SK-N-SH treated with all-trans-retinoic acid at 6 μM for 48 hours (cell line): ENCODE measurements at regions not wholly inside any gene's neighbourhood (a gene's known extent, or its start where the extent isn't known, plus 50 kb on each side); places are given as distances from the start of the nearest gene placed in this dataset.

Experiments used
- ARNTL ChIP-seq: fragments of 450-650 bp; formaldehyde crosslinking; IDR thresholded peaks from 2 replicates; pipeline ENCODE4 v1.5.0; 2020; ENCODE audit warnings: low read depth, mild to moderate bottlenecking, moderate library complexity, borderline replicate concordance
- GLIS3 ChIP-seq: fragments of 250-450 bp; sonication (Bioruptor Pico); IDR thresholded peaks from 2 replicates; pipeline ENCODE4 v1.5.0; 2020; ENCODE audit warnings: mild to moderate bottlenecking, moderate library complexity
- ISL1 ChIP-seq: fragments of 250-450 bp; sonication (Bioruptor Pico); IDR thresholded peaks from 2 replicates; pipeline ENCODE4 v2.1.2; 2022; ENCODE audit warnings: mild to moderate bottlenecking, moderate library complexity
- ZFP30 ChIP-seq: fragments of 450-650 bp; formaldehyde crosslinking; IDR thresholded peaks from 2 replicates; pipeline ENCODE4 v1.5.0; 2022; ENCODE audit warnings: mild to moderate bottlenecking, moderate library complexity
- TF ChIP-seq, protein P1 (sequence below): fragments of 250-450 bp; sonication (Bioruptor Pico); IDR thresholded peaks from 2 replicates; pipeline ENCODE4 v1.8.0; 2020; ENCODE audit warnings: mild to moderate bottlenecking, moderate library complexity, borderline replicate concordance

DNA sequence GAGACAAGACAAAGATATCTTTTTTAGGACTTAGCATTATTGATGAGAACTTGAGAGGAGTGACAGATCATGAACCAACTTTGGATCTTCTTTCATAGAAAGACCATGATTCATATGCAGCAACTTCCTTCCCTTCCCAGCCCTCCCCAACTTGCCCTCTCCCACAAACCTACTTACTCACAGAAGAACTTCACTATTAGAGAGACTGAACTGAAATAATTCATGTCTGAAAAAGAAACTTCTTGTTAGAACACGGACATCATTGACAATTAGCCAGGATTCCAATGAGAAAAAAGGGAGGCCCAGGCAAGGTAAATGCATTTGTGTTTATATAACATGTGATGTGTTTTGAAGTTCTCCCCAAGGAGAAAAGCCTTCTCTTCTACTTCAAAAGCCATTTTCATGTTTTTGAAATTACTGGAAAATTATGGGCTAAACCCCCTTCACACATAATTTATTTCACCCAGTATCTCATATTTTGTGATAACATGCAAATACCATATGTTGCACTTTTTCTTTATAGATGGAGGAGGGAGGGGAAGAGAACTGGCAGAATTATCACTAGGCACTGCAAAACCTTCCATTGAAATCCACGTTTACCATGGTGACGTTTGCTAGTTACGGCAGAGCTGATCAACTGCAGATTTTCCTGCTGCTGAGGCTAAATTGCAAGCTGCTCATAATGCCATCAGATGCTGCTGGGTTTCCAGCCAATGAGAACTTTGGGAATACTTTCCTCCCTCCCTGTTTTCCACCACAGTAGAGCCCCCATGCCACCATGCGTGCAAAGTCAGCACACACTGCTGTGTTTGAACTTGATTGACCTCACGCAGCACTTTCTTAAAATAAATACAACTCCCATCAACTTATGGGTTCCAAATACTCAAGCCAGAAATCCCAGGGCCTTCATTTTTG lies 294.7 kb downstream of the MEIS1 start:
- TF ChIP-seq ARNTL (CRISPR knock-in tag) (no peak), ISL1 (CRISPR knock-in tag) (no peak), GLIS3 (no peak), ZFP30 (CRISPR knock-in tag) (no peak)
- TF ChIP-seq, protein P1, sequence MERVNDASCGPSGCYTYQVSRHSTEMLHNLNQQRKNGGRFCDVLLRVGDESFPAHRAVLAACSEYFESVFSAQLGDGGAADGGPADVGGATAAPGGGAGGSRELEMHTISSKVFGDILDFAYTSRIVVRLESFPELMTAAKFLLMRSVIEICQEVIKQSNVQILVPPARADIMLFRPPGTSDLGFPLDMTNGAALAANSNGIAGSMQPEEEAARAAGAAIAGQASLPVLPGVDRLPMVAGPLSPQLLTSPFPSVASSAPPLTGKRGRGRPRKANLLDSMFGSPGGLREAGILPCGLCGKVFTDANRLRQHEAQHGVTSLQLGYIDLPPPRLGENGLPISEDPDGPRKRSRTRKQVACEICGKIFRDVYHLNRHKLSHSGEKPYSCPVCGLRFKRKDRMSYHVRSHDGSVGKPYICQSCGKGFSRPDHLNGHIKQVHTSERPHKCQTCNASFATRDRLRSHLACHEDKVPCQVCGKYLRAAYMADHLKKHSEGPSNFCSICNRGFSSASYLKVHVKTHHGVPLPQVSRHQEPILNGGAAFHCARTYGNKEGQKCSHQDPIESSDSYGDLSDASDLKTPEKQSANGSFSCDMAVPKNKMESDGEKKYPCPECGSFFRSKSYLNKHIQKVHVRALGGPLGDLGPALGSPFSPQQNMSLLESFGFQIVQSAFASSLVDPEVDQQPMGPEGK (CRISPR knock-in tag), result no peak
